ENCODE measurements at regions not wholly inside any gene's neighbourhood (a gene's known extent, or its start where the extent isn't known, plus 50 kb on each side); places are given as distances from the start of the nearest gene placed in this dataset.

- Mint-ChIP-seq H3K27ac (no peak overlapping the region), H3K9me3 (no peaks in the 10 kb centered on the region), H3K4me1 (no peaks in the 10 kb centered on the region), H3K27me3 (no peaks in the 10 kb centered on the region), H3K4me3 (no peak overlapping the region)
- no peak for DNase-seq
- no peak for ATAC-seq
Observed at GRCh38 chr18:10201226-10201625, 253.2 kb upstream of the APCDD1 start.

- no peaks in the 10 kb centered on the region for H3K9me3 Mint-ChIP-seq
- no peak overlapping the region for H3K4me3 Mint-ChIP-seq
- peak overlapping the region in 1 of 2 donors; percentile 5 for H3K27ac Mint-ChIP-seq
- DNase-seq (no peak), ATAC-seq (no peak)
- no peaks in the 10 kb centered on the region for H3K27me3 Mint-ChIP-seq
- H3K4me1 Mint-ChIP-seq = no peaks in the 10 kb centered on the region
Observed at GRCh38 chr18:10201659-10202058, 252.8 kb upstream of the APCDD1 start.

- H3K9me3 Mint-ChIP-seq = no peaks in the 10 kb centered on the region
- DNase-seq = no peak
- H3K27me3 Mint-ChIP-seq = no peaks in the 10 kb centered on the region
- H3K4me1 Mint-ChIP-seq = no peaks in the 10 kb centered on the region
- H3K27ac Mint-ChIP-seq = no peak overlapping the region
- no peak for ATAC-seq
- no peak overlapping the region for H3K4me3 Mint-ChIP-seq
Observed at GRCh38 chr18:10202845-10203321, 251.6 kb upstream of the APCDD1 start.

GRCh38 chr18:10205151-10205550 lies 249.3 kb upstream of the APCDD1 start:
- DNase-seq (no peak), ATAC-seq (no peak)
- Mint-ChIP-seq H3K4me3 (no peak overlapping the region), H3K27ac (no peak overlapping the region), H3K9me3 (no peaks in the 10 kb centered on the region), H3K27me3 (no peaks in the 10 kb centered on the region), H3K4me1 (no peaks in the 10 kb centered on the region)

GRCh38 chr18:10207682-10208345 lies 246.6 kb upstream of the APCDD1 start:
- no peak for DNase-seq
- no peak overlapping the region for H3K4me3 Mint-ChIP-seq

GRCh38 chr18:10209302-10209701 lies 245.1 kb upstream of the APCDD1 start:
- H3K27me3 Mint-ChIP-seq = peaks cover 8% of the 10 kb centered on the region
- no peak overlapping the region for H3K27ac Mint-ChIP-seq
- H3K4me1 Mint-ChIP-seq = no peaks in the 10 kb centered on the region
- no peak for DNase-seq
- no peaks in the 10 kb centered on the region for H3K9me3 Mint-ChIP-seq
- H3K4me3 Mint-ChIP-seq = no peak overlapping the region
- ATAC-seq = no peak

More at GRCh38 chr18:10207682-10208345, 246.6 kb upstream of the APCDD1 start:
- Mint-ChIP-seq H3K27ac (no peak overlapping the region), H3K4me1 (no peaks in the 10 kb centered on the region), H3K27me3 (peaks cover 8% of the 10 kb centered on the region), H3K9me3 (no peaks in the 10 kb centered on the region)
- no peak for ATAC-seq

- DNase-seq (no peak), ATAC-seq (no peak)
- peaks cover 8% of the 10 kb centered on the region for H3K27me3 Mint-ChIP-seq
- H3K9me3 Mint-ChIP-seq = peaks cover 0 to 5% of the 10 kb centered on the region in 2 donors
- H3K4me3 Mint-ChIP-seq = no peak overlapping the region
- no peak overlapping the region for H3K27ac Mint-ChIP-seq
- H3K4me1 Mint-ChIP-seq = no peaks in the 10 kb centered on the region
Observed at GRCh38 chr18:10210057-10210633, 244.3 kb upstream of the APCDD1 start.

- ATAC-seq (peak; percentile 68), DNase-seq (no peak)
- H3K27me3 Mint-ChIP-seq = peaks cover 14% of the 10 kb centered on the region
- H3K4me3 Mint-ChIP-seq = no peak overlapping the region
- no peaks in the 10 kb centered on the region for H3K4me1 Mint-ChIP-seq
- peak overlapping the region in 1 of 2 donors; percentile 57 for H3K27ac Mint-ChIP-seq
- peaks cover 6 to 25% of the 10 kb centered on the region in 2 donors for H3K9me3 Mint-ChIP-seq
Observed at GRCh38 chr18:10213526-10213925, 240.9 kb upstream of the APCDD1 start.

- no peak overlapping the region for H3K4me3 Mint-ChIP-seq
- peaks cover 6 to 25% of the 10 kb centered on the region in 2 donors for H3K9me3 Mint-ChIP-seq
- DNase-seq (no peak), ATAC-seq (no peak)
- H3K27ac Mint-ChIP-seq = peak overlapping the region; percentile 40 to 48
- H3K27me3 Mint-ChIP-seq = peaks cover 14% of the 10 kb centered on the region
- no peaks in the 10 kb centered on the region for H3K4me1 Mint-ChIP-seq
Observed at GRCh38 chr18:10215446-10215845, 239.0 kb upstream of the APCDD1 start.

- Mint-ChIP-seq H3K27ac (no peak overlapping the region), H3K4me1 (no peaks in the 10 kb centered on the region), H3K4me3 (no peak overlapping the region), H3K9me3 (peaks cover 6 to 25% of the 10 kb centered on the region in 2 donors), H3K27me3 (peaks cover 12% of the 10 kb centered on the region)
- DNase-seq (no peak), ATAC-seq (no peak)
Observed at GRCh38 chr18:10216791-10217190, 237.6 kb upstream of the APCDD1 start.

- H3K4me3 Mint-ChIP-seq = no peak overlapping the region
- no peak for DNase-seq
- ATAC-seq = no peak
- peaks cover 6 to 25% of the 10 kb centered on the region in 2 donors for H3K9me3 Mint-ChIP-seq
- H3K27me3 Mint-ChIP-seq = peaks cover 8% of the 10 kb centered on the region
- H3K4me1 Mint-ChIP-seq = no peaks in the 10 kb centered on the region
- no peak overlapping the region for H3K27ac Mint-ChIP-seq
Observed at GRCh38 chr18:10217211-10217610, 237.2 kb upstream of the APCDD1 start.

GRCh38 chr18:10225300-10225699 lies 229.1 kb upstream of the APCDD1 start:
- no peak overlapping the region for H3K27ac Mint-ChIP-seq

GRCh38 chr18:10226971-10227370 lies 227.5 kb upstream of the APCDD1 start:
- Mint-ChIP-seq H3K9me3 (peaks cover 10 to 13% of the 10 kb centered on the region in 2 donors), H3K4me3 (no peak overlapping the region), H3K27me3 (peaks cover 6% of the 10 kb centered on the region), H3K4me1 (no peaks in the 10 kb centered on the region), H3K27ac (no peak overlapping the region)
- DNase-seq (no peak), ATAC-seq (no peak)

More at GRCh38 chr18:10225300-10225699, 229.1 kb upstream of the APCDD1 start:
- H3K4me3 Mint-ChIP-seq = no peak overlapping the region
- DNase-seq = no peak
- H3K9me3 Mint-ChIP-seq = peaks cover 10 to 13% of the 10 kb centered on the region in 2 donors
- peaks cover 6% of the 10 kb centered on the region for H3K27me3 Mint-ChIP-seq
- ATAC-seq = no peak
- H3K4me1 Mint-ChIP-seq = no peaks in the 10 kb centered on the region

- no peak for DNase-seq
- Mint-ChIP-seq H3K27me3 (peaks cover 6% of the 10 kb centered on the region), H3K4me1 (no peaks in the 10 kb centered on the region), H3K4me3 (no peak overlapping the region), H3K27ac (no peak overlapping the region), H3K9me3 (peaks cover 10 to 13% of the 10 kb centered on the region in 2 donors)
- no peak for ATAC-seq
Observed at GRCh38 chr18:10228326-10228725, 226.1 kb upstream of the APCDD1 start.

- no peak for DNase-seq
- ATAC-seq = no peak
- H3K9me3 Mint-ChIP-seq = peaks cover 9 to 11% of the 10 kb centered on the region in 2 donors
- H3K27ac Mint-ChIP-seq = no peak overlapping the region
- H3K27me3 Mint-ChIP-seq = peaks cover 6% of the 10 kb centered on the region
- H3K4me1 Mint-ChIP-seq = no peaks in the 10 kb centered on the region
- no peak overlapping the region for H3K4me3 Mint-ChIP-seq
Observed at GRCh38 chr18:10229458-10229857, 225.0 kb upstream of the APCDD1 start.

- H3K9me3 Mint-ChIP-seq = peaks cover 4 to 5% of the 10 kb centered on the region in 2 donors
Observed at GRCh38 chr18:10230072-10230471, 224.4 kb upstream of the APCDD1 start.

More at GRCh38 chr18:10230072-10230471, 224.4 kb upstream of the APCDD1 start:
- Mint-ChIP-seq H3K4me1 (no peaks in the 10 kb centered on the region), H3K27me3 (peaks cover 6% of the 10 kb centered on the region), H3K27ac (no peak overlapping the region), H3K4me3 (no peak overlapping the region)
- ATAC-seq = peak; percentile 67
- no peak for DNase-seq

All from stimulated activated naive CD8-positive, alpha-beta T cell treated with anti-CD3 and anti-CD28 coated beads, Interleukin-15, amount 100 ng/mL, for 72 hours (primary cell).